ENCODE measurements at regions not wholly inside any gene's neighbourhood (a gene's known extent, or its start where the extent isn't known, plus 50 kb on each side); places are given as distances from the start of the nearest gene placed in this dataset.

DNA sequence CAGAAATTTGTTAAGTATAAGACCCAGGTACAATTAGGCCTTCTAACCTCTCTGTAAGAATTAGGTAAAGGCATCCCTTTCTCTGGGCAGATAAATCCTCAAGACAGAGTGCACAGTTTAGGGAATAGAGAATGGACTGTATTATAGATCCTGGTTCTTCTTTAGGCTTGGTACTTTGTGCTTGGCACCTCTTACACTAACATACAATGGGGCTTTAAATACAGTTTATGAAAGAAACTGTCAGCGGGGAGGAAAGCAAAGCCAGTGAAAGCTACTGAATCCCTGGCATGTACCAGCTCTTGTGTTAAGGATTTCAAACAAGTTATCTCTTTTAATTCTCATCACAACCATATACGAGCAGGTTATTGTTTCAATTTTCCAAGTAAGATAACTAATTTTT, 1350.0 kb downstream of the ADGRL3 start:
- BruUV-seq (replicated peaks) = no TSS peak
- H4K20me1 ChIP-seq (ENCODE audit: control insufficient read depth, insufficient read depth) = no peaks in the 10 kb centered on the region
- no peak overlapping the region for H3K27ac ChIP-seq (ENCODE audit: control insufficient read depth, insufficient read depth)
- no peak overlapping the region for H3K4me2 ChIP-seq (ENCODE audit: control insufficient read depth, insufficient read depth)
- ChIA-PET SMC1A (ENCODE audit: uncharacterized antibody, unreplicated experiment) (interaction anchor here (0.6 to 0.7 kb wide), 2 partner anchors 13 to 176 kb away, joined by 3 read pairs; no protein-coding TSS in a partner anchor), CTCF (no interaction called here), POLR2A (no interaction called here), RAD21 (ENCODE audit: unreplicated experiment) (no interaction called here)
- H3K4me3 ChIP-seq = no peak overlapping the region
- no peaks in the 10 kb centered on the region for H3K4me1 ChIP-seq (ENCODE audit: control insufficient read depth, insufficient read depth, low read length)
- no peak overlapping the region for H2AFZ ChIP-seq (ENCODE audit: control insufficient read depth, low read depth, low read length)
- in situ Hi-C loops (cut with MboI) (no loop called here), intact Hi-C loops (cut with micrococcal nuclease; ENCODE audit: unreplicated experiment) (no loop called here)
- no peak overlapping the region for H3K9ac ChIP-seq (ENCODE audit: control insufficient read depth, insufficient read depth, low read length)
- FAIRE-seq (no peak), DNase-seq (ENCODE audit: low read depth, low spot score) (no peak), ATAC-seq (no peak)
- 15% methylated on average over 2 of the region's 2 CpGs for WGBS (ENCODE audit: insufficient coverage, insufficient replicate concordance, low lambda C conversion rate, missing lambda C conversion rate)
- TF ChIP-seq SRF (IDR thresholded peaks at IDR 0.05; ENCODE audit: low read depth in 2 of 2, low read length in 2 of 2) (no peak), NFYB (IDR thresholded peaks at IDR 0.05; ENCODE audit: insufficient read depth, low read depth, low read length) (no peak), RAD21 (IDR thresholded peaks at IDR 0.05; ENCODE audit: insufficient read depth, low read depth, low read length) (no peak), ZNF622 (IDR thresholded peaks at IDR 0.05) (no peak), POLR2A (IDR thresholded peaks at IDR 0.05; ENCODE audit: low read depth, low read length) (no peak), PBX3 (IDR thresholded peaks at IDR 0.05; ENCODE audit: insufficient replicate concordance, low read depth, low read length) (no peak), RCOR1 (conservative IDR thresholded peaks at IDR 0.05; ENCODE audit: low read depth, low read length) (no peak), POU2F2 (IDR thresholded peaks at IDR 0.05; ENCODE audit: borderline replicate concordance, low read depth, low read length) (no peak), GATAD2B (conservative IDR thresholded peaks at IDR 0.05; ENCODE audit: low read depth) (no peak), MLLT1 (IDR thresholded peaks at IDR 0.05) (no peak), CHD1 (IDR thresholded peaks at IDR 0.05; ENCODE audit: low read depth, low read length) (no peak), CEBPB (IDR thresholded peaks at IDR 0.05; ENCODE audit: borderline replicate concordance in 1 of 2, low read depth in 2 of 2, low read length in 2 of 2) (no peak), RELA (IDR thresholded peaks at IDR 0.05; ENCODE audit: borderline replicate concordance, partially characterized antibody) (no peak), USF1 (IDR thresholded peaks at IDR 0.05; ENCODE audit: borderline replicate concordance, extremely low read length, insufficient read depth, low read depth, low read length) (no peak), HDAC6 (IDR thresholded peaks at IDR 0.05; ENCODE audit: unreplicated experiment) (no peak), KAT2A (conservative IDR thresholded peaks at IDR 0.05; ENCODE audit: control insufficient read depth, low read depth, low read length) (no peak), ZBED1 (IDR thresholded peaks at IDR 0.05; ENCODE audit: borderline replicate concordance) (no peak)
- TF ChIP-seq, protein P1, sequence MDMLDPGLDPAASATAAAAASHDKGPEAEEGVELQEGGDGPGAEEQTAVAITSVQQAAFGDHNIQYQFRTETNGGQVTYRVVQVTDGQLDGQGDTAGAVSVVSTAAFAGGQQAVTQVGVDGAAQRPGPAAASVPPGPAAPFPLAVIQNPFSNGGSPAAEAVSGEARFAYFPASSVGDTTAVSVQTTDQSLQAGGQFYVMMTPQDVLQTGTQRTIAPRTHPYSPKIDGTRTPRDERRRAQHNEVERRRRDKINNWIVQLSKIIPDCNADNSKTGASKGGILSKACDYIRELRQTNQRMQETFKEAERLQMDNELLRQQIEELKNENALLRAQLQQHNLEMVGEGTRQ (IDR thresholded peaks at IDR 0.05; ENCODE audit: borderline replicate concordance, low read depth, low read length) = no peak
- TF ChIP-seq, protein P2, sequence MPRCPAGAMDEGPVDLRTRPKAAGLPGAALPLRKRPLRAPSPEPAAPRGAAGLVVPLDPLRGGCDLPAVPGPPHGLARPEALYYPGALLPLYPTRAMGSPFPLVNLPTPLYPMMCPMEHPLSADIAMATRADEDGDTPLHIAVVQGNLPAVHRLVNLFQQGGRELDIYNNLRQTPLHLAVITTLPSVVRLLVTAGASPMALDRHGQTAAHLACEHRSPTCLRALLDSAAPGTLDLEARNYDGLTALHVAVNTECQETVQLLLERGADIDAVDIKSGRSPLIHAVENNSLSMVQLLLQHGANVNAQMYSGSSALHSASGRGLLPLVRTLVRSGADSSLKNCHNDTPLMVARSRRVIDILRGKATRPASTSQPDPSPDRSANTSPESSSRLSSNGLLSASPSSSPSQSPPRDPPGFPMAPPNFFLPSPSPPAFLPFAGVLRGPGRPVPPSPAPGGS (IDR thresholded peaks at IDR 0.05; ENCODE audit: borderline replicate concordance, insufficient read depth, low read depth, low read length, poor library complexity, severe bottlenecking) = no peak
- no peaks in the 10 kb centered on the region for H3K27me3 ChIP-seq (replicated peaks in 1 of 2; ENCODE audit: control insufficient read depth in 2 of 2, insufficient read depth in 2 of 2, low read length in 1 of 2)
- no peaks in the 10 kb centered on the region for H3K9me3 ChIP-seq (replicated peaks; ENCODE audit: control insufficient read depth, insufficient read depth, low read length)
- H3K79me2 ChIP-seq (ENCODE audit: control insufficient read depth, insufficient read depth, low read length) = no peaks in the 10 kb centered on the region
- H3K36me3 ChIP-seq (ENCODE audit: control insufficient read depth in 2 of 2, insufficient read depth in 2 of 2, low read length in 1 of 2) = no peaks in the 10 kb centered on the region

All from GM12878 (cell line).